Gastrocnemius medialis (tissue), 4 donors: ENCODE measurements at regions not wholly inside any gene's neighbourhood (a gene's known extent, or its start where the extent isn't known, plus 50 kb on each side); places are given as distances from the start of the nearest gene placed in this dataset.
"Not testable (repeated sequence)": the region's sequence is repeated elsewhere in the genome, so short reads cannot be mapped to it uniquely, and the experiment has no call there.

Source experiments
- ATAC-seq, 2 donors: fragments of 150-250 bp; one replicate each; pipeline ENCODE4 v1.9.1; 2016
- DNase-seq, 2 donors: peaks; one replicate each; pipeline ENCODE4 v3.0.0-alpha.2; 2019
- H3K27ac ChIP-seq, 4 donors: fragments of 200-600 bp; sonication (generic); 1 replicate in 1 of 4; 2 replicates in 3 of 4; pipeline ENCODE4 v1.5.1; 2016 to 2018; ENCODE audit warnings: mild to moderate bottlenecking in 2 of 4, moderate library complexity in 1 of 4
- H3K27me3 ChIP-seq, 3 donors: fragments of 200-600 bp; sonication (generic) in 2 of 3; 1 replicate in 1 of 3; 2 replicates in 2 of 3; pipeline versions ENCODE4 v1.5.1 to v1.6.0; 2016 to 2019; ENCODE audit warnings: mild to moderate bottlenecking in 1 of 3, moderate library complexity in 1 of 3
- H3K36me3 ChIP-seq, 2 donors: fragments of 200-600 bp; sonication (generic) in 1 of 2; one replicate each; pipeline ENCODE4 v1.5.1; 2017 to 2018
- H3K4me1 ChIP-seq, 2 donors: fragments of 200-600 bp; sonication (generic) in 1 of 2; one replicate each; pipeline ENCODE4 v1.5.1; 2016 to 2017; ENCODE audit warnings: mild to moderate bottlenecking in 2 of 2
- H3K4me3 ChIP-seq, 4 donors: fragments of 200-600 bp; sonication (generic) in 3 of 4; 1 replicate in 1 of 4; 2 replicates in 3 of 4; pipeline ENCODE4 v1.5.1; 2016 to 2019; ENCODE audit warnings: mild to moderate bottlenecking in 2 of 4
- H3K9me3 ChIP-seq, 3 donors: fragments of 200-600 bp; sonication (generic) in 2 of 3; 1 replicate in 1 of 3; 2 replicates in 2 of 3; pipeline ENCODE4 v1.5.1; 2016 to 2019
- POLR2A ChIP-seq, 2 donors: fragments of 450-650 bp; IDR thresholded peaks; one replicate each; pipeline ENCODE4 v1.6.1; 2017; ENCODE audit warnings: antibody characterized with exemption in 2 of 2, mild to moderate bottlenecking in 2 of 2, moderate library complexity in 2 of 2
- in situ Hi-C, 4 donors: fragments of 200-750 bp; cut with MboI; loops; one replicate each; pipeline versions ENCODE4 v1.15.0 to v1.8.0; 2017; ENCODE audit warnings: low sequenced_read_pairs in 4 of 4
- intact Hi-C: fragments of 100-400 bp; cut with DNase I; formaldehyde crosslinking; loops from one replicate; pipeline ENCODE4 v1.15.1; 2023; ENCODE audit warnings: low total_unique reads
- TF ChIP-seq, protein P1 (sequence below), 5 experiments: fragments of 450-650 bp in 3 of 5; fragments of 200-600 bp in 2 of 5; sonication (generic) in 2 of 5; IDR thresholded peaks in 4 of 5; conservative IDR thresholded peaks in 1 of 5; 1 replicate in 4 of 5; 2 replicates in 1 of 5; pipeline ENCODE4 v1.5.1; 2016 to 2019; ENCODE audit warnings: antibody characterized with exemption in 5 of 5, mild to moderate bottlenecking in 3 of 5, moderate library complexity in 3 of 5

DNA sequence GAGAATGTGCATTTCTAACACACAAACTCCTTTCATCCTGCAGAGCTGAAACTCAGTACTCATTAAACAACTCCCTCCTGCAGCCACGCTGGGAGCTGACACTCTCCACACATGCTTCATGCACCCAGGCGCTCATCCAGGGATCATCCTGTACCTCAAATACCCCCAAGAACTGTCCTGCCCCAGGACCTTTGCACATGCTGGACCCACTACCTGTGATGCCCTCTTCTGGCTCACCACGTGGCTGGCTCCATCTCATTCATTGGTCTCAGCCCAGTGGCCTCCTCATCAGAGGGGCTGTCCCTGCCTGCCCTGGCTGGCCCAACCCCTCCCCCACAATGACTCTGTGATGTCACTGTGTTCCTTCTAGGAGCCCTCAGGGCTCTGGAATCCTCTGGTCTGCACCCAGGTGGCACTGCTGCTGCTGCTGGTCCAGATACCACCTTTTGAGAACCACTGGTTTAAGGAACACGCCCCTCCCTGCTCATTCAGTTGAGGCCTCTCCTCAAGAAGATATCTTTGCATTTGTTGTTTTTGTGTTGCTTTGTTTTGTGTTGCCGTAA, 160.9 kb upstream of the FOXF1 start:
- Histone ChIP-seq H3K36me3 (no peaks in the 10 kb centered on the region), H3K4me1 (no peaks in the 10 kb centered on the region), H3K27me3 (peaks cover 0 to 23% (median 14%) of the 10 kb centered on the region in 3 donors), H3K4me3 (no peak overlapping the region), H3K27ac (no peak overlapping the region), H3K9me3 (no peaks in the 10 kb centered on the region)
- in situ Hi-C loops = loop anchor here in 2 of 4 donors (25.0 kb wide), 1 partner anchor 163 kb away; the partner anchor contains the start of gene FOXF1 (in 2 of the 2)
- TF ChIP-seq, protein P1, sequence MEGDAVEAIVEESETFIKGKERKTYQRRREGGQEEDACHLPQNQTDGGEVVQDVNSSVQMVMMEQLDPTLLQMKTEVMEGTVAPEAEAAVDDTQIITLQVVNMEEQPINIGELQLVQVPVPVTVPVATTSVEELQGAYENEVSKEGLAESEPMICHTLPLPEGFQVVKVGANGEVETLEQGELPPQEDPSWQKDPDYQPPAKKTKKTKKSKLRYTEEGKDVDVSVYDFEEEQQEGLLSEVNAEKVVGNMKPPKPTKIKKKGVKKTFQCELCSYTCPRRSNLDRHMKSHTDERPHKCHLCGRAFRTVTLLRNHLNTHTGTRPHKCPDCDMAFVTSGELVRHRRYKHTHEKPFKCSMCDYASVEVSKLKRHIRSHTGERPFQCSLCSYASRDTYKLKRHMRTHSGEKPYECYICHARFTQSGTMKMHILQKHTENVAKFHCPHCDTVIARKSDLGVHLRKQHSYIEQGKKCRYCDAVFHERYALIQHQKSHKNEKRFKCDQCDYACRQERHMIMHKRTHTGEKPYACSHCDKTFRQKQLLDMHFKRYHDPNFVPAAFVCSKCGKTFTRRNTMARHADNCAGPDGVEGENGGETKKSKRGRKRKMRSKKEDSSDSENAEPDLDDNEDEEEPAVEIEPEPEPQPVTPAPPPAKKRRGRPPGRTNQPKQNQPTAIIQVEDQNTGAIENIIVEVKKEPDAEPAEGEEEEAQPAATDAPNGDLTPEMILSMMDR (IDR thresholded peaks at IDR 0.05 in 4 of 5, conservative IDR thresholded peaks at IDR 0.05 in 1 of 5) = no peak
- no peak for TF ChIP-seq POLR2A (IDR thresholded peaks at IDR 0.05)
- ATAC-seq = no peak
- intact Hi-C loops = no loop called here
- DNase-seq = no peak

DNA sequence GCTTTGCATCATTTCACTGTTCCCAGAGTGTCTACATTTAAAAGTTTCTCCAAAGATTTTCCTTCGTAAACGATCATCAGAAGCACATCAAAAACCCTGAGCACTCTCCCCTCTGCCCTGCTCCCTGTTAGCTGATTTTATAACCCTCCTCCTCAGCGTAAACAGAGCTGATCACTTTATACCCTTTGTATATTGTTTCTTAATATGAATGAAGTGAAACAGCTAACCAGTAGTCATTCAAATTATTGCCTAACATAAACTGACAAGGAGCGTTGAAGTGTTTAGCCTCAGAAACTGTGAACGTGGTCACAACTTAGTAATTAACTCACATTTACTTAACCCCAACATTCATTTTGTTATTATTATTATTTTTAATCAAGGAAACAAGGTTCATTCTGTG, 160.0 kb upstream of the FOXF1 start:
- H3K9me3 ChIP-seq = no peaks in the 10 kb centered on the region
- ATAC-seq (no peak), DNase-seq (no peak)
- TF ChIP-seq, protein P1 (IDR thresholded peaks at IDR 0.05 in 4 of 5, conservative IDR thresholded peaks at IDR 0.05 in 1 of 5) = no peak
- TF ChIP-seq POLR2A (IDR thresholded peaks at IDR 0.05) = no peak
- no peak overlapping the region for H3K27ac ChIP-seq
- no peaks in the 10 kb centered on the region for H3K4me1 ChIP-seq
- no peaks in the 10 kb centered on the region for H3K36me3 ChIP-seq
- H3K27me3 ChIP-seq = peaks cover 0 to 30% (median 17%) of the 10 kb centered on the region in 3 donors
- intact Hi-C loops (no loop called here), in situ Hi-C loops (no loop called here)
- H3K4me3 ChIP-seq = no peak overlapping the region

DNA sequence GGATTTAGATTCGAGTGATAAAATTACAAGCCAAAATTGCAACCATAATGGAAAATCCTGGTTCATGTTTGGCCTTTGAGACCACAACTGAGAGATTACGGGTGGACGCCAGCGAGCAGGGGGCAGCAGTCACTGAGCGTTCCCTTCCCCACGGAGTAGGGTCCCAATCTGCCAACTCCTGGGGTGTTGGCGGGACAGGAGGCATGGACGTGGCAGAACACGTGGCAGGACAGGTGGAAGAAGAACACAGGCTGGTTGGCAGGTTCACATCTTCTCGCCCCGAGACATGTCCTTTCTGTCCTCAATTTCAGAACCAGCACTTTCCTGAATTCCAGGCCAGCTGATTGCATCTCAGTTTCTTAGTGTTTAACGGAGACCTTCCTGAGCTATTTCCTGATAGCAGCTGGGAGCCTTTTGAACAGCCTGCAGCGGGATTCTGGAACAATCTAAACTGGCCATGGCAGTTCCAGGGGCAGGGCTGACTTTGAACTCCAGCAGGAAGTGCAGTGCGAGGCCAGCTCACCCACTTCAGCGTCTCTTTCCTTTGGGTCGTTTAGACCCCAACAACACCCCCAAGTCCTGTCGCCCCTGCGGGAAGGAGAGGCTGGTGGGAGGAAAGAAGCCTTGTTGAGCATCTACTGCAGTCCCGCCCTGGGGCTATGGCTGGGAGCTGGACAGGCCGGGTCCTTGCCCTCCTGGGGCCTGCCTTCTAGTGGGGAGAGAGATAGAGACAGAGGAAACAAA, 159.1 kb upstream of the FOXF1 start:
- Histone ChIP-seq H3K4me1 (no peaks in the 10 kb centered on the region), H3K36me3 (no peaks in the 10 kb centered on the region), H3K4me3 (no peak overlapping the region), H3K27ac (no peak overlapping the region), H3K9me3 (no peaks in the 10 kb centered on the region), H3K27me3 (peaks cover 0 to 29% (median 17%) of the 10 kb centered on the region in 3 donors)
- DNase-seq (no peak), ATAC-seq (no peak)
- in situ Hi-C loops (no loop called here), intact Hi-C loops (no loop called here)
- TF ChIP-seq POLR2A (IDR thresholded peaks at IDR 0.05) = no peak
- TF ChIP-seq, protein P1 (IDR thresholded peaks at IDR 0.05 in 4 of 5, conservative IDR thresholded peaks at IDR 0.05 in 1 of 5) = no peak

DNA sequence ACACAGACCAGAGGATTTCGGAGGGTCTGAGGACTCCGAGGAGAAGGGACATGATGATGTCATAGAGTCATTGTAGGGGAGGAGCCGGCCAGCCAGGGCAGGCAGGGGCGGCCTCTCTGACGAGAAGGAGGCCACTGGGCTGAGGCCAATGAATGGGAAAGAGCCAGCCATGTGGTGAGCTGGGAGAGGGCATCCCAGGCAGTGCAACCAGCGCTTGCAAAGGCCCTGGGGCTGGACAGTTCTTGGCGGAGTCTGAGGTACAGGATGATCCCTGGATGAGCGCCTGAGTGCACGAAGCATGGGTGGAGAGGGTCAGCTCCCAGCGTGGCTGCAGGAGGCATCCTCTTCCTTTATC, 158.6 kb upstream of the FOXF1 start:
- DNase-seq, H3K36me3 ChIP-seq, H3K4me3 ChIP-seq, in situ Hi-C loops, H3K27ac ChIP-seq, intact Hi-C loops, H3K9me3 ChIP-seq, ATAC-seq, H3K4me1 ChIP-seq: not testable (repeated sequence)
- peaks cover 0 to 31% (median 18%) of the 10 kb centered on the region in 3 donors for H3K27me3 ChIP-seq

DNA sequence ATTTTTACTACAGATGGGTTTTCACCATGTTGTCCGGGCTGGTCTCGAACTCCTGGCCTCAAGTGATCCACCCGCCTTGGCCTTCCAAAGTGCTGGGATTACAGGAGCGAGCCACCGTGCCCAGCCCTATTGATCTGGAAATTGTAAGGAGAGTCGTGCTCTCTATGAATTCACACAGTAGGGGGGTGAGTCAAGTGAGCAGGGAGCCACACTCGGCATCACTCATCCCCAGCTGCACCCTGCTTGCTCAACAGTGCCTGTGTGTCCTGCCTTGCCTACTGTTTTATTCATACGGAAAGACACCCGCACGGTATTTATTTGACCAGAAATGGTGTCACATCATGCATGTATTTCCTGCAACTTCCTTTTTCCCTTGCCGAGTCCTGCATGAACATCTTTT, 157.2 kb upstream of the FOXF1 start:
- no peak for TF ChIP-seq POLR2A (IDR thresholded peaks at IDR 0.05)
- TF ChIP-seq, protein P1 (IDR thresholded peaks at IDR 0.05 in 4 of 5, conservative IDR thresholded peaks at IDR 0.05 in 1 of 5) = no peak
- no peak overlapping the region for H3K4me3 ChIP-seq
- peaks cover 0 to 35% (median 18%) of the 10 kb centered on the region in 3 donors for H3K27me3 ChIP-seq
- ATAC-seq (no peak), DNase-seq (no peak)
- intact Hi-C loops = no loop called here
- in situ Hi-C loops = no loop called here
- H3K27ac ChIP-seq = no peak overlapping the region
- no peaks in the 10 kb centered on the region for H3K9me3 ChIP-seq
- H3K4me1 ChIP-seq = no peaks in the 10 kb centered on the region
- no peaks in the 10 kb centered on the region for H3K36me3 ChIP-seq
